ENCODE measurements at regions not wholly inside any gene's neighbourhood (a gene's known extent, or its start where the extent isn't known, plus 50 kb on each side); places are given as distances from the start of the nearest gene placed in this dataset.
A peak's percentile ranks its signal among the peaks of the same experiment; 100 is the strongest.

DNA sequence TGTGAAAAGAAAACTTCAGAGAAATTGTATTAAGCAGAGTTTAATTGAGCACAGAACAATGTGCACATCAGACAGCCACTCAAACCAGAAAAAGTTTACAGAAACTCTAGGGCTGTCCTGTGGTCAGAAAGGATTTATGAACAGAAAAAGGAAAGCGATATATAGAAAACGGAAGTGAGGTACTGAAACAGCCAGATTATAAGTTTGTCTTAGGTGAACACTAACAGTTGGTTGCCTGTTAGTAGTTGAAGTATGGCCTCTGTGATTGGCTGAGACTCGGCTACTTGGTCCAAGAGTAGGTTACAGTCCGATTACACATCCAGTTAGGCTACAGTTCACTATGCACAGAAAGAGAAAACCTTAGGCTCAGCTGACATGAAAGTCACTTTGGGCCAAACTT, 1232.5 kb upstream of the RAG2 start:
- no peak overlapping the region for H3K4me3 Mint-ChIP-seq

DNA sequence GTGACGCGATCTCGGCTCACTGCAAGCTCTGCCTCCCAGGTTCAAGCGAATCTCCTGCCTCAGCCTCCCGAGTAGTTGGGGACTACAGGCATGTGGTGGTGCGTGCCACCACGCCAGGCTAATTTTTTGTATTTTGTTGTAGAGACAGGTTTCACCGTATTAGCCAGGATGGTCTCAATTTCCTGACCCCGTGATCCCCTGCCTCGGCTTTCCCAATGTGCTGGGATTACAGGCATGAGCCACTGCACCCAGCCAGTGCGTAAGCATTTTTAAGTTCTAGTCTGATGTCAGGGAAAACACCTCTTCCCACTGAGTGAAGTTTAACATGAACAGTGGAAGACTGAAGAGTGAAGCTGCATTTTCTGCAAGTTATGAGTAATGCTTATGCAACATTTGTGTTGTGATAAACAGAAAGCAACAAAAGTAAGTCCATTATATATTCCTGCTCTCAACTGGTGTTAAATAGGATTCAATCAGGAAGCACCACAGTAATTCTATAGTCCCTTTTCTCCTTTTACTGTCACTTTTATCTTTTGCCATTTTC, 1219.8 kb upstream of the RAG2 start:
- no peaks in the 10 kb centered on the region for H3K27me3 Mint-ChIP-seq (ENCODE audit: low read depth, poor library complexity)
- no peak overlapping the region for H3K4me3 Mint-ChIP-seq
- peaks cover 3% of the 10 kb centered on the region for H3K9me3 Mint-ChIP-seq
- TF ChIP-seq, protein P1, sequence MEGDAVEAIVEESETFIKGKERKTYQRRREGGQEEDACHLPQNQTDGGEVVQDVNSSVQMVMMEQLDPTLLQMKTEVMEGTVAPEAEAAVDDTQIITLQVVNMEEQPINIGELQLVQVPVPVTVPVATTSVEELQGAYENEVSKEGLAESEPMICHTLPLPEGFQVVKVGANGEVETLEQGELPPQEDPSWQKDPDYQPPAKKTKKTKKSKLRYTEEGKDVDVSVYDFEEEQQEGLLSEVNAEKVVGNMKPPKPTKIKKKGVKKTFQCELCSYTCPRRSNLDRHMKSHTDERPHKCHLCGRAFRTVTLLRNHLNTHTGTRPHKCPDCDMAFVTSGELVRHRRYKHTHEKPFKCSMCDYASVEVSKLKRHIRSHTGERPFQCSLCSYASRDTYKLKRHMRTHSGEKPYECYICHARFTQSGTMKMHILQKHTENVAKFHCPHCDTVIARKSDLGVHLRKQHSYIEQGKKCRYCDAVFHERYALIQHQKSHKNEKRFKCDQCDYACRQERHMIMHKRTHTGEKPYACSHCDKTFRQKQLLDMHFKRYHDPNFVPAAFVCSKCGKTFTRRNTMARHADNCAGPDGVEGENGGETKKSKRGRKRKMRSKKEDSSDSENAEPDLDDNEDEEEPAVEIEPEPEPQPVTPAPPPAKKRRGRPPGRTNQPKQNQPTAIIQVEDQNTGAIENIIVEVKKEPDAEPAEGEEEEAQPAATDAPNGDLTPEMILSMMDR (IDR thresholded peaks at IDR 0.05): no peak
- no peak for DNase-seq
- no peaks in the 10 kb centered on the region for H3K36me3 Mint-ChIP-seq (ENCODE audit: low read depth)
- H3K27ac Mint-ChIP-seq: no peak overlapping the region
- H3K4me1 Mint-ChIP-seq: no peaks in the 10 kb centered on the region

More for the DNA sequence above, 1232.5 kb upstream of the RAG2 start:
- DNase-seq: no peak
- no peak overlapping the region for H3K27ac Mint-ChIP-seq
- TF ChIP-seq, protein P1 (IDR thresholded peaks at IDR 0.05): no peak
- H3K4me1 Mint-ChIP-seq: no peaks in the 10 kb centered on the region
- no peaks in the 10 kb centered on the region for H3K36me3 Mint-ChIP-seq (ENCODE audit: low read depth)
- H3K9me3 Mint-ChIP-seq: no peaks in the 10 kb centered on the region
- H3K27me3 Mint-ChIP-seq (ENCODE audit: low read depth, poor library complexity): no peaks in the 10 kb centered on the region

DNA sequence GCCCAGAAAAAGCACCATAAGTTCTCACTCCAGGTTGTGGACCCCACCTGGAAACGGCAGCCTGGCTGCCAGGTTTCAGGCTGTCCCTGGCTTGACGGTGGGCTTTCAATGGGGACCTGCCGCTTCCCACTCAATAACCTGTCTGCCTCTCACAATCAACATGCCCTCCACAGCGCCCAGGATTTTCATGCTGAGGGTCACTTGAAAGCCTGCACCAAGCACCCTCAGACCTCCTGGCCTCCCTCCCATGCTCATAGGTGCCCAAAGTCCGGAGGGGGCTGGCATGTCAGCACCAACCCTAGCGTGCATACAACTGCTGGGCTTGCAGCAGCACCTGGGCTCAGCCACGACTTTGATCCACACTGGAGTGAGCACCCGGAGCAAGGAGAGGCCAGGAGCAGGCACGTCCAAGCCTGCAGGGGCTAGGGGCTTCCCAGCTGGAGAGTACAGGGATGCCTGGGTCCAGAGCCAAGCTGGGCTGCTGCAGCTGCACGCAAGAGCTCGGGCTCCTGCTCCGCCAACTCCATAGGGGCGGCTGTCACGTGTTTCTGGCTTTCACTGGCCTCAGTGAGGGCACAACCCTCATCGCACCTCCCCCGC, 1214.3 kb upstream of the RAG2 start:
- no peak for DNase-seq
- Mint-ChIP-seq H3K9me3 (no peaks in the 10 kb centered on the region), H3K27ac (no peak overlapping the region), H3K4me3 (no peak overlapping the region), H3K27me3 (ENCODE audit: low read depth, poor library complexity) (no peaks in the 10 kb centered on the region), H3K4me1 (peaks cover 3% of the 10 kb centered on the region), H3K36me3 (ENCODE audit: low read depth) (no peaks in the 10 kb centered on the region)
- TF ChIP-seq, protein P1 (IDR thresholded peaks at IDR 0.05): no peak

DNA sequence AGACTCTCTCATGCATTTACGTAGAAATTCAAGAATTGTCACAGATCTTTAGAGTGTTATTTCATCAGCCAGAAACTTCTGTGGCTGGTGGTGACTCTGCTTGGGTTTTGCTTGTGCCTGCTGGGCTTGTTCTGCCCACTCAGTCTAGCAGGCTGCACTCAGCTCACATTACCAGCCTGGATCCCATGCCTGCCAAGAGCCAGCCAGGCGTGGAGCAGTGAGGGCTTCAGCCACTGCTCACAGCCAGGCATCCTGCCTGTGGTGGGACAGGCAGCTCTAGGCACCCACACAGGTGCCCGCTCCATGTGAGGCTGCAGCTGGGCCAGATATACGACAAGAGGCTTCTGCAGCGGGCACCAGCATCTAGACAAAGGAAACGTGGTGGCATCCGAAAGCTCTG, 1213.3 kb upstream of the RAG2 start:
- peak; percentile 19 for DNase-seq
- Mint-ChIP-seq H3K9me3 (no peaks in the 10 kb centered on the region), H3K27me3 (ENCODE audit: low read depth, poor library complexity) (no peaks in the 10 kb centered on the region), H3K27ac (no peak overlapping the region), H3K36me3 (ENCODE audit: low read depth) (no peaks in the 10 kb centered on the region), H3K4me3 (no peak overlapping the region), H3K4me1 (peaks cover 3% of the 10 kb centered on the region)
- TF ChIP-seq, protein P1 (IDR thresholded peaks at IDR 0.05): no peak

DNA sequence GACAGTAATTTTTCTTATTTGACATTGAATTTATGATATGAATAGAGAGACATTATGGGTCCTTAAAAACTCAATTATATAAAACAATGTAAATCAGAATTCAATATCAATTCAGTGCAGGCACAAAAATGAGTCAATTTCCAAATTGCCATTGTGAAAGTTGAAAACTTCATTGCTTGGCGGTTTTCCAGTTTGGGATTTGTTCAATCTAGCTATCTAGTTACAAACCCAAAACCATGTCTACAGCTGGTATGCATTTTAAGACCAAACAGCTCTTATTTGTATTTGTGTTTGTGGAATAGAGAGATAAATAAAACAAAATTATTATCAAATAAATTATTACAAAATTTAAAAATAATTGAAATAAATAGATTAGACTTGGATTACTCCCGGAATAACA, 1206.6 kb upstream of the RAG2 start:
- H3K27me3 Mint-ChIP-seq (ENCODE audit: low read depth, poor library complexity): no peaks in the 10 kb centered on the region
- TF ChIP-seq, protein P1 (IDR thresholded peaks at IDR 0.05): no peak
- H3K4me3 Mint-ChIP-seq: no peak overlapping the region
- no peak overlapping the region for H3K27ac Mint-ChIP-seq
- H3K9me3 Mint-ChIP-seq: no peaks in the 10 kb centered on the region
- H3K36me3 Mint-ChIP-seq (ENCODE audit: low read depth): no peaks in the 10 kb centered on the region
- no peaks in the 10 kb centered on the region for H3K4me1 Mint-ChIP-seq
- no peak for DNase-seq
